Stimulated activated CD4-positive, alpha-beta T cell treated with anti-CD3 and anti-CD28 coated beads, Interleukin-4, amount 100 ng/mL, for 24 hours (primary cell): ENCODE measurements at regions not wholly inside any gene's neighbourhood (a gene's known extent, or its start where the extent isn't known, plus 50 kb on each side); places are given as distances from the start of the nearest gene placed in this dataset.

Experiments
- DNase-seq: peaks from one replicate; pipeline ENCODE4 v3.0.0-alpha.2; 2020

- no peak for DNase-seq
Observed at GRCh38 chr4:24417206-24417605, 167.1 kb downstream of the DHX15 start.

DNA sequence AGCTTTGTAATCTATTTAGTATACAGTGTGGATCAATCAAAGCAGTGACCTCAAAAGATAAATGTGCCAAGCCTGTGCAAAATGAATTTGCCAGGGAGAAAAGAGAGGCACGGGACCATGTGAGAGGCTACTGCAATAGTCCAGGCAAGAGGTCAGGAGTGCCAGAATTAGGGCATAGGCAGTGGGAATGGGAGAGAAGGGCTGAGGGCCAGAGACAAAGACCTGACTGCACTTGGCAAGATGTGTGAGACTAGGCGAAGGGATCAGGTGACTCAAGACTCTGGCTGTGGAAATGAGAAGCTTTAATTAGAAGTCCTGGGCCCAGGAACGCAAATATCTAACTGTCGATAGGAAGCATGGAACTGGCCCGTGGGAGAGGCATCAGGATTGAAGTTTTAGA lies 168.1 kb downstream of the DHX15 start:
- DNase-seq, result no peak

- DNase-seq, result no peak
Observed at GRCh38 chr4:24413311-24413784, 171.0 kb downstream of the DHX15 start.

GRCh38 chr4:24411806-24412205 lies 172.5 kb downstream of the DHX15 start:
- no peak for DNase-seq

GRCh38 chr4:24411299-24411698 lies 173.1 kb downstream of the DHX15 start:
- no peak for DNase-seq

DNA sequence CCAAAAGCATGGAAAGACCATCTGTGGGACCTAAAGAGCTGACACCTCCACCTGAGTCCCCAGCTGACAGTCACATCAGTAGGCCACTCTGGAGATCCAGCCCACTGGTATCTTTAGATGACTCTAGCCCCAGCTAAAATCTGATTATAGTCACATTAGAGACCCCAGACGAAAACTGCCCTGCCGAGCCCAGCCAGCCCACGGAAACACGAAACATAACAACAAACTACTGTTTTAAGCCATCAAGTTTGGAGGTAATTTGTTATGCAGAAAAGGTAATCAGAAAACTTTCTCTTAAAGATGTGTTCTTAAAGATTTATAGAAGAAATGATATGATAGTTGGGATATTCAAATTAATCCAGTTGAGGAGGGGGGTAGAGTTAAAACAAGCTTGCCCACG lies 175.7 kb downstream of the DHX15 start:
- no peak for DNase-seq

DNA sequence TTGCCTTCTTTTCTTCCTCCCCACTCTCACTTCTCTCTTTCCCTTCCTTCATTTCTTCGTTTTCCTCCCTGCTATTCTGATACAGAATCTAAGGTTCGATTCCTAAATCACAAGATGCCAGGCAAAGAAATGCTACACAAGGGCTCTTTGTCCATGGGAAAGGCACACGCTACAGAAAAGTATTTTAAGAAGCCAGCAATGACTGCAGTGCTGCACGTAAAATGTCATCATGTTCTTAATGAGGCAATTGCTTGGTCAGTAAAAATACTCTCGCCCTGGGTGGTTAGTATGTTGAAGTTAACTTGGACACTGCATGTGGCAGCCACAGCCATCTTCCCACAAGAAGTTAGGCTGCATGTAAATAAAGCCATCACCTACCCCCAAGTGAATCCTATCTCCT lies 178.4 kb downstream of the DHX15 start:
- DNase-seq, result no peak

DNA sequence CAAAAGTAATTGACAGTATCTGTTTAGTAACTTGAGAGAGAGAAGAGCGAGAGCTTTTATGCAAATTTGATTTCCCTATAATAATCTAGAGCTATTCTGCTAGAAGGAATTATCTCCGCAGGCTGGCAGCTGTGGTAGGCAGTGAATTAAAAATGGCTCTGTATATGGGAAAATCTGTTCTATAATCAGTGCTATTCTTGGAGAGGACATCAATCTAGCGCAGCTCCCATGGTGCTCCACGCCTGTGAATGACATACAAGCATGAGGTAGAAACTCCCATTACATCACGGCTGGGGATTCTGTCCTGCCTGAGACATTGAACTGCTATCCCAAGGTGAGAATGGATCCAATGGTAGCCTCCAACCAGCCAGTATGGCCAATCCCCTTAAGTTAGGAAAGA lies 179.0 kb downstream of the DHX15 start:
- no peak for DNase-seq

DNA sequence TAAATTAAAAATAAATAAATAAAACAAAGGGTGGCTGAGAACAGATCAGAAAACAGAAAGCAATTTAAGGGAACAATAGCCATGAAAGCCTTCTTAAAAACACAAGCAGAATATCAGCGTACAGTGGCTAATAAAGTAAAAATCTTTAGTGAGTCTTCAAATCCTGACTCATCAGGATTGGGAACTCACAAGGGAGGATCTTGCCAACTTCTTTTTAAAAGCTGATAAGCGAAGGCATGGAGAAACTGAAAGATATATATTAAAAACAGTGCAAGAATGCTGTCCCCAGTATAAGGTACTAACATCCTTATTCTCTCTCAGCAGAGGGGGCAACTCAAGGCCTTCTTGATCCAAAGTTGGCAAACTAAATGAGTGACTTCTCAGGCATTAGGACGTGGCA lies 180.1 kb downstream of the DHX15 start:
- no peak for DNase-seq

DNA sequence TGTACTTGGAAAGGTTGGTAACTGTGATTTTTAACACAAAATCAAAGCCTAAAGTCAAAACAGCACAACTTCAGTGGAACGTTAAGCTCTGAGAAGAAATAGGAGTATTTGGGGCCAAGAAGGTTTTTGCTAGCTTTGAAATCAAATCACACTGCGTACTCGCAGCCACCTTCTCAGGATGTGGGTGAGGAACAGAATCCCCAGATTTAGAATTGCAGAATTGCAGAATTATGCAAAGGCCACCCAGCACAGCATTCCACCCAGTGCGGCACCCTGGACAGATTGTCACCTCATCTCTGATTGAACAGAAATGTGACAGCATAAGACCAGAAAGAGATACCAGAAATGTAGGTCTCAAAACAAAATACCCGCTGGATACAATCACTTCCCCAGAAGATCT lies 181.1 kb downstream of the DHX15 start:
- DNase-seq, result no peak

- no peak for DNase-seq
Observed at GRCh38 chr4:24400537-24400936, 183.8 kb downstream of the DHX15 start.

GRCh38 chr4:24396988-24397387 lies 187.4 kb downstream of the DHX15 start:
- DNase-seq, result no peak

DNA sequence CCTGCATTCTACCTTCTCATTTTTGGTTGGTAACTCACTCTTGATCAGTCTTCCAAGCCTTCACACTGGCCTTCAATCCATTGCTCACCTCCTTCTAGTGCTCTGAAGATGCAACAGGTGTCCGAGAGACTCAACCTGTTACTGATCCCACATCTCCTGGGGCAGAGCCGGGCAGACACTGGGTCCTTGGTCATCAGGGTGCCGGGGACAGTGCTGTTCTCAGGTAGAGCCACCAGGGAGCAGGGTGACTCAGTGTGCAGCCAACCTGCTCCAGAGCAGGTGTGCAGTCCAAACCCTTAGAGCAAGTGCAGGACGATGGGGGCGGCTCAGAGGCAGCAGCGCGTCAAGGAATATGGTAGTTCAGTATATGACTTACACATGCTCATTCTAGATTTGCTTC lies 188.4 kb downstream of the DHX15 start:
- DNase-seq, result no peak

GRCh38 chr4:24394041-24394440 lies 190.3 kb downstream of the DHX15 start:
- DNase-seq, result no peak

DNA sequence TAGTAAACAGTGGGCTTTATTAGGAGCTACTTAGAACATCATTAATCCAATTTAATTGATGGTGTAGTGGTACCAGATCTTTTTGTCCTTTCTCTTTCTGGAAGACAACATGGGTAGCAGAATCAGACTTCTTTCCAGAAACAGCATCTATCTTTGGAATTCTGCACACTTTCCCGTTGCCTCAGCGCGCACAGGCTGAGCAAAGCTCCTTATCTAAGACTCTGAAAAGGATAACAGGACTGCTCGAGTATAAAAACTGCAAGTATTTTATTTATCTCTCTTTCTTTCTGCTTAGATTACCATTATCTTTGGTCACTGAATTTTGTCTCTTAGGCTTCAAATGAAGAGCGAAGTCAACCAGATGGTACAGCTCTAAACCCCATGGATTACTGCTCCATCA lies 191.7 kb downstream of the DHX15 start:
- DNase-seq, result no peak

- DNase-seq, result no peak
Observed at GRCh38 chr4:24382381-24382780, 202.0 kb downstream of the DHX15 start.

- DNase-seq, result no peak
Observed at GRCh38 chr4:24380957-24381665, 203.2 kb downstream of the DHX15 start.

- DNase-seq, result no peak
Observed at GRCh38 chr4:24373704-24374103, 210.7 kb downstream of the DHX15 start.

- no peak for DNase-seq
Observed at GRCh38 chr4:24372881-24373280, 211.5 kb downstream of the DHX15 start.

GRCh38 chr4:24372341-24372740 lies 212.0 kb downstream of the DHX15 start:
- DNase-seq, result no peak

DNA sequence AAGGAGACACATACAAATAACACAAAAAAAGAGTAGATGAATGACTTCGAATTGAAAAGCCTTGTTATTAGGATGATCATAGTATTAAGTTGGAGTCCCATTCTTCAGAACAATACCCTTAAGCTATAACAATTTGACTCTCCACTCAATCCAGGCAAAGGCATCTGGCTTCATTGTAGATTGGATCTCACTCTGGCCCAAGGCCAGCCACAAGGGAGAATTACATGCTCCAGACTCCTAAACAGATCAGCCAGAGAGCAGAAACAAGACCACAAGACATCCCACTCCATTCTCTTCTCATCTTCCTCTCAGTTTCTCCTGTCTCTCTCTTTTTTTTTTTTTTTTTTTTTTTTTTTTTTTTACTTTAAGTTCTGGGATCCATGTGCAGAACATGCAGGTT lies 213.9 kb downstream of the DHX15 start:
- no peak for DNase-seq

DNA sequence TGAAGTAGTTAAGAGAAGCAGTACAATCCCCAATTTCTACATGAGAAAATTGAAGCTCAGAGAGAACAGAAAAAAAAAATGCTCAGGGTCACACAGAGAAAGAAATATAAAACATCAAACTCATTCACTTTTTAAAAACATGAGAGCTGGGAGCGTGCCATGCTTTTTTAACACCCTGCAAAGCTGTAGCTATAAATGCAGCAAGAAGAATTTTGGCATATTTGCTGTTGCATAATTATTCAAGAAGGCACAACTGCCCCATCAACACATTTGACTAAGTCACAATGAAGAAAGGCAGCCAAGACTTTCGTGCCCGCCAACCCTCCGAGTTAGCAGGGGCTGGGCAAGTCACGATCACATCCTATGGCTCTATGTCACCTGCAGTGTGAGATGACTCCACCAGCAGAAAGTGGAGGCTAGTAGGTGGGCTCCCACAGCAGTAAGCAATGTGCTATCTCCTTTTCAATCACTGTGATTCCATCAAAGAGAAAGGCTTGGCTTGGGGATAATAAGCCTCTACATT lies 214.8 kb downstream of the DHX15 start:
- no peak for DNase-seq

- DNase-seq, result no peak
Observed at GRCh38 chr4:24368801-24369200, 215.6 kb downstream of the DHX15 start.

DNA sequence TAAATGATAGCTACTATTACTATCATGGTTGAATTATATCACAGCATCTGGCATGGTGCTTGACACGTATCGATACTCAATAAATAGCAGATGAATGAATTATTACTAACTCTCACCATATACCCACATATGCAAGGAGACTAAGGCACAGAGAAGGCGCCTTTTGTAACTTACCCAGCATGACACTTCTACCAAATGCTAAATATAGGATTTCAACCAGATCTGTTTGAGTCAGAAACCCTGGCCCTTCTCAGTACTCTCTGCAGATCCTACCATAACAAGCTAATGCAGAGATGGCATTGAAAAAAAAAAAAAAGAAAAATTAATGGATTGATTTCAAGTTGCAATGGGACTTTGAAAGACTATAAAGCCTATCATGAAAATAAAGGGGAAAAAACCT lies 219.5 kb downstream of the DHX15 start:
- DNase-seq, result no peak

- DNase-seq, result no peak
Observed at GRCh38 chr4:24364249-24364648, 220.1 kb downstream of the DHX15 start.
